Stimulated activated naive CD8-positive, alpha-beta T cell treated with anti-CD3 and anti-CD28 coated beads, Interleukin-15, Interleukin-2, amounts not matched to agents 100 ng/mL and 50 ng/mL, for 24 hours (primary cell): ENCODE measurements at regions not wholly inside any gene's neighbourhood (a gene's known extent, or its start where the extent isn't known, plus 50 kb on each side); places are given as distances from the start of the nearest gene placed in this dataset.
A peak's percentile ranks its signal among the peaks of the same experiment; 100 is the strongest.
"Not testable (repeated sequence)": the region's sequence is repeated elsewhere in the genome, so short reads cannot be mapped to it uniquely, and the experiment has no call there.

ENCODE experiments used
- H3K27ac Mint-ChIP-seq: one replicate; pipeline ENCODE4 v1.8.0; 2021; ENCODE audit warnings: mild to moderate bottlenecking, mixed read lengths
- H3K27me3 Mint-ChIP-seq: one replicate; pipeline ENCODE4 v1.8.0; 2021; ENCODE audit warnings: mixed read lengths
- H3K36me3 Mint-ChIP-seq: one replicate; pipeline ENCODE4 v1.8.0; 2021; ENCODE audit warnings: low read depth, mixed read lengths
- H3K4me1 Mint-ChIP-seq: one replicate; pipeline ENCODE4 v1.8.0; 2021; ENCODE audit warnings: low read depth, mixed read lengths
- H3K4me3 Mint-ChIP-seq: one replicate; pipeline ENCODE4 v1.8.0; 2021; ENCODE audit warnings: mild to moderate bottlenecking, mixed read lengths
- H3K9me3 Mint-ChIP-seq: one replicate; pipeline ENCODE4 v1.8.0; 2021; ENCODE audit warnings: mixed read lengths

DNA sequence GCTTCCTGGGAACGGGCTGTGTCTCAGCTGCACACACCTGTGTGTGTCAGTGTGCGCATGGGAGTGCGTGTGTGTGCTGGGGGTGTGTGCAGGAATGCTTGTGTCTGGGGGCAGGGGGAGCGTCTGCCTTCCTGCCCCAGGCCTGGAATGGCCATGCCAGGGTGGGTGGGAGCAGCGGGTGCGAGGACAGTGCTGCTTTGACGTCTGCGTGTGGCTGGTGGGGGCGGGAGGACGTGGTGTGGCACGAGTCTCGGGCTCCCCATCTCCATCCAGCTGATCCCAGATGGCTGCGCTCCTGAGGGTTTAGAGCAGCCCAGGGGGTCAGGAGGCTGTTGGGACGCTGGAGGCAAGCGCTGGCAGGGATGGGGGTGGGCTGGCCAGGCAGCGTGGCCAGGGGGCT is 80.6 kb downstream of the TMEM121 start:
- H3K36me3 Mint-ChIP-seq, H3K4me3 Mint-ChIP-seq, H3K9me3 Mint-ChIP-seq, H3K4me1 Mint-ChIP-seq, H3K27me3 Mint-ChIP-seq, H3K27ac Mint-ChIP-seq: not testable (repeated sequence)

- H3K4me1 Mint-ChIP-seq, H3K9me3 Mint-ChIP-seq, H3K36me3 Mint-ChIP-seq, H3K27ac Mint-ChIP-seq, H3K4me3 Mint-ChIP-seq, H3K27me3 Mint-ChIP-seq: not testable (repeated sequence)
Observed at GRCh38 chr14:105614987-105615386, 88.6 kb downstream of the TMEM121 start.

GRCh38 chr14:105615986-105616801 is 89.8 kb downstream of the TMEM121 start:
- H3K4me1 Mint-ChIP-seq, H3K4me3 Mint-ChIP-seq, H3K9me3 Mint-ChIP-seq, H3K36me3 Mint-ChIP-seq, H3K27me3 Mint-ChIP-seq, H3K27ac Mint-ChIP-seq: not testable (repeated sequence)

DNA sequence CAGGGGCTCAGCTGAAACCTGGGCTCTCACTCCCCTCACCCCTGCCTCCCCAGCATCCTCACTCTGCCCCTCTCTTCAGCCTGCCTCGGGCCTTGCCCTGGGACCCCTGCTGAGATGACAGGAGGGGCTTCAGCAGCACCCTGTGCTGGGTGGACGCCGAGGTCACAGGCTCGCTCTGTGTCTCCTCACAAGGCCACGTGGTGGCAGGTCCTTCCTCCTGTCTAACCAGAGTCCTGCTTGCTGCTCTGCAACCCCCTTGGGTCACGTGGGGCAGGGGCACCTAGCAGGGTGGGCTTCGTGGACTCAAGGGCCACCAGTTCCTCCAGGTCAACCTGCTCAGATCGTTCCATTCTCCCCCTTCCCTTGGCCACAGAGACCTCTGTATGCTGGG is 90.4 kb downstream of the TMEM121 start:
- Mint-ChIP-seq H3K9me3 (no peaks in the 10 kb centered on the region), H3K27ac (peak overlapping the region; percentile 21), H3K4me1 (no peaks in the 10 kb centered on the region), H3K4me3 (no peak overlapping the region), H3K27me3 (no peaks in the 10 kb centered on the region), H3K36me3 (no peaks in the 10 kb centered on the region)

DNA sequence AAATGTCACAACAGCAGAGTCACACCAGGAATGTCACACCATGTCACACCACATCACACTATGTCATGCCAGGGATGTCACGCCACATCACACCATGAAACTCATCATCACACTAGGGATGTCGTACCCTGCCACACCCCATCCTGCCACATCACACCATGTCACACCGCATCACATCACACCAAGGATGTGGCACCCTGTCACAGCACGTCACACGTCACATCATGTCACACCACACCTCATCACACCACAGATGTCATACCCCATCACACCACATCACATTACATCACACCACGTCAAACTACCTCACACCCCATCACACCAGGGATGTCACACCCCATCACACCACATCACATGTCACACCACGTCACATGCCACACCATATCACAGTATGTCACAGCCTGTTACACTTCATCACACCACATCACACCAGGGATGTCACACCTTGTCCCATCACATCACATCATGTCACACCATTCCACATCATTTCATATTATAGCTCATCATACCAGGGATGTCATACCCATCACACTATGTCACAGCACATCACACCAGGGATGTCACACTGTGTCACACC is 90.9 kb downstream of the TMEM121 start:
- Mint-ChIP-seq H3K27me3 (no peaks in the 10 kb centered on the region), H3K36me3 (no peaks in the 10 kb centered on the region), H3K4me1 (no peaks in the 10 kb centered on the region), H3K4me3 (no peak overlapping the region), H3K27ac (peak overlapping the region; percentile 21), H3K9me3 (no peaks in the 10 kb centered on the region)

DNA sequence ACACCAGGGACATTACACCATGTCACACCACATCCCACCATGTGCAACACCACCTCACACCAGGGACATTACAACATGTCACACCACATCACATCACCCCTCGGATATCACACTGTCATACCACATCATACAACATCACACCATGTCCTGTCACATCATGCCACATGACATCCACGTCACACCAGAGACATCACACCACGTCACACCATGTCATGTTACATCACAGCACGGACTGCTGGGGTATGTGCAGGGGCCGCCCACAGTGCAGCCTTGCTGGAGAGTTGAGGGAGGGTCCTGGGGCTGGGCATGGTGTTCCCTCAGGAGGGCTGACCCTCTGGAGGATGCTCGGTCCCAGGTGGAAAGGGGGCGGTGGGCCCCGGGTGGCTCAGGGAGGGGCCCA is 91.4 kb downstream of the TMEM121 start:
- not testable (repeated sequence) for H3K9me3 Mint-ChIP-seq, H3K4me1 Mint-ChIP-seq, H3K27ac Mint-ChIP-seq, H3K27me3 Mint-ChIP-seq, H3K4me3 Mint-ChIP-seq, H3K36me3 Mint-ChIP-seq

- not testable (repeated sequence) for H3K27me3 Mint-ChIP-seq, H3K36me3 Mint-ChIP-seq, H3K9me3 Mint-ChIP-seq, H3K4me1 Mint-ChIP-seq, H3K4me3 Mint-ChIP-seq, H3K27ac Mint-ChIP-seq
Observed at GRCh38 chr14:105619324-105619723, 92.9 kb downstream of the TMEM121 start.

DNA sequence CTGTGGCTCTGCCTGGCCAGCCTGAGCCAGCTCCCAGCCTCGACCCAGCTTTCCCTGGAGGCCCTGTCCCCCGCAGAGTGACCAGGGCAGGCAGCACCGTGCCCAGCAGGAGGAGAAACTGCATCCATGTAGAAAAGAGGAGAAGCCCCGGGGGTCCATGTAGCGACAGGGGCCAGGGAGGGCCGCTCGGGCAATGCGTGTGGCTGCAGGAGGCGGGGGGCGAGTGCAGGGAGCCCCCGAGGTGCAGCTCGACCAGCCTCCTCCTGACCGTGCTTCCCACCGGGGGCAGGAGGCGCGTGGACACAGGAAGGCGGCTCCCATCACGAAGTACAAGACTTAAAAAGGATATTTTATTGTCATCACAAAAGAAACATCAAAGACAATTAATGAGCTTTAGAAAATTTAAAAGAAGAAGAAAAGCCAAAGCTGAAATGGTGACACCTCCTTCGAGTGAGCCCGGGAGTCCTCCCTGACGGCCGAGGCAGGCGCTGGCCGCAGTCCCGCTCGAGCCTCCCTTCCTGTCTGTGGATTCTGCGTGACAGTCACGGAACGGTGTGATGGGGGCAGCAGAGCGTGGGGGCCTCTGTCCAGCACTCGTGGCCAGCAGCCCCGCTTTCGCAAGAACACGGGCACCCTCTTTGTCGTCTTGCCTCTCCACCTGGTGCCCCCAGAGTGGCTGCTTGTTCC is 93.9 kb downstream of the TMEM121 start:
- not testable (repeated sequence) for H3K9me3 Mint-ChIP-seq, H3K36me3 Mint-ChIP-seq, H3K27ac Mint-ChIP-seq, H3K4me1 Mint-ChIP-seq, H3K27me3 Mint-ChIP-seq, H3K4me3 Mint-ChIP-seq

DNA sequence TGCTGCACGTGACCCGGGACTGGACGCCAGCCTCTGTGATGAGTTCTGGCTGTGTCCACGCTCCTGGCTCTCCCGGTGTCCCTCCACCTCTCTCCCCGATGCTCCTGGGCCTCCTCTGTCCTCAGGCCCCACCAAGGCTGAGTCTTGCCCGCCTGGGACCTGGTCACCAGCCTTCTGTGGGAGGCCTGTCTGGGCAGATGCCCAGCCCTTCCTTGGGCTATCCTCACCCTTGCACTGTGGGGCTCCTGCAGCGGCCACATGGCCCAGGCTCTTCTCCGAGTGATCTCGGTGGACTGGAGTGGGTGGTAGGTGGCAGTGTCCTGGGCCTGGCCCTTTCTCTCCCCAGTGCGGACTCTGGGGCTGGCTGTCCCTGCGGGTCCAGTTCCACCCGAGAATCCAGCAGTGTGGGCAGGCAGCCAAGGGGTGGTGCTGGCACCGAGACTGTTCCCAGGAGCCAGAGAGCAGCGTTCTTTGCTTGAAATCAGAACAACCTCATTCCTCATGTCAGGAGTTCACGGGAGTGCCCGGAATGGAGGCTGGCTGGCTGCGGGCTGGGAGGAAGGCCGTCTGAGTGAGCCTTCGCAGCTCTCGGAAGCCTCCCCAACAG is 94.6 kb downstream of the TMEM121 start:
- H3K36me3 Mint-ChIP-seq, H3K4me1 Mint-ChIP-seq, H3K27ac Mint-ChIP-seq, H3K9me3 Mint-ChIP-seq, H3K4me3 Mint-ChIP-seq, H3K27me3 Mint-ChIP-seq: not testable (repeated sequence)

DNA sequence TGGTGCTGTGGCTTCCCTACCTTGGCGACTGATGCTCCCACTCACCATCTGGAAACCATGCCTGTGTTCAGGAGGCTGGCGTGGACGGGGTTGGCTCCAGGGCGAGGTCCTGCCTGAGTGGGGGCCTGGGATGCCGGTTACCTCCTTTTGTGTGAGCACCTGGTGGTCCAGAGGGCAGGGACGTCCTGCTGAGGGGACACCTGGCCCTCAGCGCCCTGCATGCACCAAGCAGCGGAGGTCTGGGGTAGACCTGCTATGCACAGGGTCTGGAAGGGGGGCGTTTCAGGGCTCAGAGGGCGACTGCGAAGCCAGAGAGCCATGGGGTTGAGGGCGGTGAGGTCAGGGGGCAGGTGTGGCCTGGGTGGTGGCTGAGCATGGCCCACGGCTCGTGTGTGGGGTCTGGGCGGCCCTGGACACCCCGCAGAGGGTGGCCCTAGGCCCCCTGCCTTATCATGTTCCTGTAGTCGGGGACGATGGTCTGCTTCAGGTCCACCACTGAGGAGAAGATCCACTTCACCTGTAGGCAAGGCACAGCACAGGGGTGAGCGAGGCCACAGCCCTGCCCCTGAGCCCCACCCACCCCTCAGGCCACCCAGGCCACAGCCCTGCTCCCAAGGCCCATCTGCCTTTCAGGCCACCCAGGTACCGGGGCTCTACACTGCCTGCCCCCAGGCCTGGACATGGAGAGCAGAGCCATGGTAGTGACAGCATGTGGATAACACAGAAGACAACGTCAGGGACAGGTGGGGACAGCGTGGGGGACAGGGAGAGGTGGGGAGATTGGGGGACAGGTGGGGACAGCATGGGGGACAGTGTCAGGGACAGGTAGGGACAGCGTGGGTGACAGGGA is 95.3 kb downstream of the TMEM121 start:
- H3K27me3 Mint-ChIP-seq, H3K36me3 Mint-ChIP-seq, H3K27ac Mint-ChIP-seq: not testable (repeated sequence)

DNA sequence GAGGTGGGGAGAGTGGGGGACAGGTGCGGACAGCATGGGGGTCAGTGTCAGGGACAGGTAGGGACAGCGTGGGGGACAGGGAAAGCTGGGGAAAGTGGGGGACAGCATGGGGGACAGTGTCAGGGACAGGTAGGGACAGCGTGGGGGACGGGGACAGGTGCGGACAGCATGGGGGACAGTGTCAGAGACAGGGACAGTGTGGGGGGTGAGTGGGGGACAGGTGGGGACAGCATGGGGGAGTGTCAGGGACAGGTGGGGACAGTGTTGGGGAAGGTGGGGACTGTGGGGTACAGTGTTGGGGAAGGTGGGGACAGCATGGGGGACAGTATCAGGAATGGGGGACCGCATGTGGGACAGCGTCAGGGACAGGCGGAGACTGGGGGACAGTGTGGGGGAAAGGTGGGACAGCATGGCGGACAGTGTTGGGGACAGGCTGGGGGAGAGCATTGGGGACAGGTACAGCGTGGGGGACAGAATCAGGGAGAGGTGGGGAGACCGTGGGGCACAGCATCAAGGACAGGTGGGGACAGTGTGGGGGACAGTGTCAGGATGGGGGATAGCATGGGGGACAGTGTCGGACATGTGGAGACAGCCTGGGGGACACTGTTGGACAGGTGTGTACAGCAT is 96.1 kb downstream of the TMEM121 start:
- Mint-ChIP-seq H3K36me3 (no peaks in the 10 kb centered on the region), H3K27me3 (no peaks in the 10 kb centered on the region), H3K9me3 (no peaks in the 10 kb centered on the region), H3K4me3 (no peak overlapping the region), H3K4me1 (no peaks in the 10 kb centered on the region), H3K27ac (no peak overlapping the region)

More for the DNA sequence above, 95.3 kb downstream of the TMEM121 start:
- H3K4me3 Mint-ChIP-seq, H3K9me3 Mint-ChIP-seq, H3K4me1 Mint-ChIP-seq: not testable (repeated sequence)

DNA sequence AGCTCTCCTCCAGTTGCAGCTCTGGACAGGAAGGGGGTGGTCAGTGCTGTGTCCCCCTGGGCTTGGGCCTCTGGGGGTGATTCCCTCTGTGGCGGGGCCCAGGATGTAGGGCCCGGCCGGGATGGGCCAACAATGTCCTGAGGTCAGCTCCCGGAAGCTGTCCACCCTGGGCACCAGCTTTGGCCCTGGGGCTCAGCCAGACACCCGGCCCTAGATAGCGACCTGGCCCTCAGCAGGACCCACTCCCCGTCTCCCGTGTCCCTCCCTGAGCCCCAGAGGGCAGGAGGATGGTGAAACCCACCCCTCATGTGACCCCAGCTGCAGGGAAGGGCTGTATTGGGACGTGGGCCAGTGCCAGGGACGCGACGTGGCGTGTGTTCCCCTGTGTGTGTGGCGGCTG is 96.8 kb downstream of the TMEM121 start:
- not testable (repeated sequence) for H3K27me3 Mint-ChIP-seq, H3K36me3 Mint-ChIP-seq, H3K27ac Mint-ChIP-seq, H3K4me3 Mint-ChIP-seq, H3K4me1 Mint-ChIP-seq, H3K9me3 Mint-ChIP-seq

GRCh38 chr14:105624346-105624745 is 98.0 kb downstream of the TMEM121 start:
- H3K4me3 Mint-ChIP-seq, H3K27ac Mint-ChIP-seq, H3K9me3 Mint-ChIP-seq, H3K27me3 Mint-ChIP-seq, H3K4me1 Mint-ChIP-seq, H3K36me3 Mint-ChIP-seq: not testable (repeated sequence)

GRCh38 chr14:105624749-105625434 is 98.5 kb downstream of the TMEM121 start:
- H3K27me3 Mint-ChIP-seq, H3K4me1 Mint-ChIP-seq, H3K36me3 Mint-ChIP-seq, H3K4me3 Mint-ChIP-seq, H3K27ac Mint-ChIP-seq, H3K9me3 Mint-ChIP-seq: not testable (repeated sequence)
